Fibroblast of lung (primary cell): ENCODE measurements at regions not wholly inside any gene's neighbourhood (a gene's known extent, or its start where the extent isn't known, plus 50 kb on each side); places are given as distances from the start of the nearest gene placed in this dataset.

Experiments
- DNase-seq, 2 donors: peaks; one replicate each; pipeline versions ENCODE4 v3.0.0 to v3.0.0-alpha.2; 2010; ENCODE audit warnings: low read depth in 2 of 2
- H2AFZ ChIP-seq: 2 replicates; pipeline ENCODE4 v1.5.1; 2012; ENCODE audit warnings: low read length, control low read depth, inconsistent platforms
- H3K27ac ChIP-seq: 2 replicates; pipeline ENCODE4 v1.5.1; 2011; ENCODE audit warnings: low read length, control low read depth; ENCODE audit not compliant: insufficient read depth
- H3K27me3 ChIP-seq: 2 replicates; pipeline ENCODE4 v1.5.1; 2011; ENCODE audit warnings: mild to moderate bottlenecking, low read length; ENCODE audit not compliant: control insufficient read depth, insufficient read depth
- H3K36me3 ChIP-seq: 2 replicates; pipeline ENCODE4 v1.5.1; 2011; ENCODE audit warnings: low read length; ENCODE audit not compliant: control insufficient read depth, insufficient read depth
- H3K4me1 ChIP-seq: 2 replicates; pipeline ENCODE4 v1.5.1; 2011; ENCODE audit warnings: low read length; ENCODE audit not compliant: control insufficient read depth, insufficient read depth; ENCODE audit errors: extremely low read depth
- H3K4me2 ChIP-seq: 2 replicates; pipeline ENCODE4 v1.5.1; 2011; ENCODE audit warnings: low read length, control low read depth; ENCODE audit not compliant: insufficient read depth; ENCODE audit errors: extremely low read depth
- H3K4me3 ChIP-seq, 4 experiments: fragments of 200-600 bp in 1 of 4; sonication (generic) in 1 of 4; replicated peaks in 1 of 4; 2 replicates each; pipeline ENCODE4 v1.5.1; 2011 to 2016; ENCODE audit warnings: low read length in 4 of 4, low read depth in 3 of 4, mild to moderate bottlenecking in 3 of 4, control low read depth in 2 of 4, inconsistent platforms in 1 of 4, mixed read lengths in 1 of 4; ENCODE audit not compliant: insufficient read depth in 1 of 4; ENCODE audit errors: control extremely low read depth in 1 of 4
- H3K79me2 ChIP-seq: 2 replicates; pipeline ENCODE4 v1.5.1; 2012; ENCODE audit warnings: mild to moderate bottlenecking, low read length, inconsistent platforms; ENCODE audit not compliant: control insufficient read depth, insufficient read depth
- H3K9ac ChIP-seq: 2 replicates; pipeline ENCODE4 v1.5.1; 2011; ENCODE audit warnings: mild to moderate bottlenecking, low read length, control low read depth; ENCODE audit not compliant: insufficient read depth
- H3K9me3 ChIP-seq: 2 replicates; pipeline ENCODE4 v1.5.1; 2012; ENCODE audit warnings: low read depth, low read length; ENCODE audit not compliant: control insufficient read depth, insufficient read depth
- H4K20me1 ChIP-seq: 2 replicates; pipeline ENCODE4 v1.5.1; 2011; ENCODE audit warnings: low read length; ENCODE audit not compliant: control insufficient read depth, insufficient read depth; ENCODE audit errors: extremely low read depth
- EZH2 ChIP-seq: IDR thresholded peaks from 2 replicates; pipeline ENCODE4 v1.5.1; 2012; ENCODE audit warnings: low read length, control low read depth, mild to moderate bottlenecking; ENCODE audit errors: missing control alignments
- TF ChIP-seq, protein P1 (sequence below), 2 donors: IDR thresholded peaks in 1 of 2; conservative IDR thresholded peaks in 1 of 2; 1 replicate in 1 of 2; 2 replicates in 1 of 2; pipeline ENCODE4 v1.5.1; 2011 to 2012; ENCODE audit warnings: low read length in 2 of 2, control low read depth in 1 of 2, inconsistent platforms in 1 of 2, low read depth in 1 of 2, mild to moderate bottlenecking in 1 of 2

DNA sequence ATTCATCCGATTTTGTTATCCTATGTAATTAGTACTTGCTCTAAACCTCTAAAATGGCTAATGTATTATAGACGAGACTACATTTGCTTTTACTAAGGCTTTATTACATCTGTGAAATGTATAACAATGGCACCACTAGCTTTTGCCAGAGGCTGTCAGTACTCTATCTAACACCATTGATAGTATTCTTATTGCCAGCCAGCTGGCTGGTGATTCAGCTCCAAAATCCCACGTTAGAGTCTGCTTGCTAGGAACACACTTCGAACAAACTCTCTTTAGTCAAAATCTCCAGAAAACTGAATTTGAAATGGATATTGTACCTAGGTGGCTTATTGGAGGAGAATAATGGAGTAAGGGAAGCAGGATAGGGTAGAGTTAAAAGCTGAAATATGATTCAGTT is 839.2 kb downstream of the SLC6A15 start:
- Histone ChIP-seq H3K36me3 (no peaks in the 10 kb centered on the region), H4K20me1 (no peaks in the 10 kb centered on the region), H3K27me3 (no peaks in the 10 kb centered on the region), H3K79me2 (no peaks in the 10 kb centered on the region), H3K27ac (no peak overlapping the region), H3K4me2 (no peak overlapping the region), H3K4me3 (no peak overlapping the region), H3K9ac (no peak overlapping the region), H3K4me1 (no peaks in the 10 kb centered on the region), H2AFZ (no peak overlapping the region), H3K9me3 (no peaks in the 10 kb centered on the region)
- no peak for DNase-seq
- TF ChIP-seq, protein P1, sequence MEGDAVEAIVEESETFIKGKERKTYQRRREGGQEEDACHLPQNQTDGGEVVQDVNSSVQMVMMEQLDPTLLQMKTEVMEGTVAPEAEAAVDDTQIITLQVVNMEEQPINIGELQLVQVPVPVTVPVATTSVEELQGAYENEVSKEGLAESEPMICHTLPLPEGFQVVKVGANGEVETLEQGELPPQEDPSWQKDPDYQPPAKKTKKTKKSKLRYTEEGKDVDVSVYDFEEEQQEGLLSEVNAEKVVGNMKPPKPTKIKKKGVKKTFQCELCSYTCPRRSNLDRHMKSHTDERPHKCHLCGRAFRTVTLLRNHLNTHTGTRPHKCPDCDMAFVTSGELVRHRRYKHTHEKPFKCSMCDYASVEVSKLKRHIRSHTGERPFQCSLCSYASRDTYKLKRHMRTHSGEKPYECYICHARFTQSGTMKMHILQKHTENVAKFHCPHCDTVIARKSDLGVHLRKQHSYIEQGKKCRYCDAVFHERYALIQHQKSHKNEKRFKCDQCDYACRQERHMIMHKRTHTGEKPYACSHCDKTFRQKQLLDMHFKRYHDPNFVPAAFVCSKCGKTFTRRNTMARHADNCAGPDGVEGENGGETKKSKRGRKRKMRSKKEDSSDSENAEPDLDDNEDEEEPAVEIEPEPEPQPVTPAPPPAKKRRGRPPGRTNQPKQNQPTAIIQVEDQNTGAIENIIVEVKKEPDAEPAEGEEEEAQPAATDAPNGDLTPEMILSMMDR (conservative IDR thresholded peaks at IDR 0.05 in 1 of 2, IDR thresholded peaks at IDR 0.05 in 1 of 2; ENCODE audit: low read depth in 1 of 2, low read length in 2 of 2) = no peak
- no peak for TF ChIP-seq EZH2

DNA sequence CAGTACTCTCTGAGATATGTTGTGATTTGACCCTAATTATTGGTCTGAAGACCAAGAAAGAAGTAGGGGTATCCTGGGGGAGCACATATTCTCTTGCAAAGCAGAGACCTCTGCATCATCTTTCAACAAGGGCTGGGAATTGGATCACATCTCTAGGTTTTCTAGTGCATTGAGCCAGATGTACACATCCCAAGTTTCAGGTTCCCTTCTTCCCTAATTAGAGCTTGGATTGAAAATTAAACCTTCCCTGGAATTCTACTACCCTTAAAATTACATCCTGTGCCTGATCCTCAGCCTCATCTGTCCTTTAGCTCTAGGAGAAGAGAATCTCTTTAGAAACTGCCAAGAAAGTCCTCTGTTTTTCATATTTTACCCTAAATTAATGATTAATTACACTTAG is 839.6 kb downstream of the SLC6A15 start:
- DNase-seq = no peak
- Histone ChIP-seq H4K20me1 (no peaks in the 10 kb centered on the region), H3K36me3 (no peaks in the 10 kb centered on the region), H3K4me3 (no peak overlapping the region), H3K27me3 (no peaks in the 10 kb centered on the region), H3K27ac (no peak overlapping the region), H3K4me2 (no peak overlapping the region), H2AFZ (no peak overlapping the region), H3K9me3 (no peaks in the 10 kb centered on the region), H3K79me2 (no peaks in the 10 kb centered on the region), H3K4me1 (no peaks in the 10 kb centered on the region), H3K9ac (no peak overlapping the region)
- no peak for TF ChIP-seq EZH2

DNA sequence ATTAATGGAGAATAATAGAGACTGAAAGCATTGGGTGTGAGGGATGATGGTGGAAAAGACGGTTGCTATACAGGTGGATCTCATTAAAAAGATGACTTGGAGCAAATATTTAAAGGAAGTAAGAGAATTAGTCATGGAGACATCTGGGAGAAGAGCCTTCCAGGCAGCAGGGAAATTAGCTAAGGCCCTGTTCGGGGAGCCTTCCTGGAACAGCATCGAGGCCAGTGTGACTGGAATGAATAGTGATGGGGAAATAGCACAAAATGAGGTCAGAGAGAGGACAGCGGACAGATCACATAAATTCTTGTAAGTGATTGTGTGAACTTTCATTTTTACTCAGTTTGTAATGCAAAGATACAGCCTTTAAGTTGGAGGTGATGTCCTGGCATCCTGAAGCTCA is 842.3 kb downstream of the SLC6A15 start:
- Histone ChIP-seq H3K27ac (peak overlapping the region; percentile 66), H3K4me1 (no peaks in the 10 kb centered on the region), H3K27me3 (no peaks in the 10 kb centered on the region), H2AFZ (no peak overlapping the region), H3K9me3 (no peaks in the 10 kb centered on the region), H4K20me1 (no peaks in the 10 kb centered on the region), H3K36me3 (no peaks in the 10 kb centered on the region), H3K4me2 (no peak overlapping the region), H3K9ac (no peak overlapping the region), H3K79me2 (no peaks in the 10 kb centered on the region), H3K4me3 (no peak overlapping the region)
- DNase-seq = peak; percentile 51 to 79
- TF ChIP-seq, protein P1 (conservative IDR thresholded peaks at IDR 0.05 in 1 of 2, IDR thresholded peaks at IDR 0.05 in 1 of 2; ENCODE audit: low read depth in 1 of 2, low read length in 2 of 2) = no peak
- no peak for TF ChIP-seq EZH2
